ENCODE measurements at regions not wholly inside any gene's neighbourhood (a gene's known extent, or its start where the extent isn't known, plus 50 kb on each side); places are given as distances from the start of the nearest gene placed in this dataset.

DNA sequence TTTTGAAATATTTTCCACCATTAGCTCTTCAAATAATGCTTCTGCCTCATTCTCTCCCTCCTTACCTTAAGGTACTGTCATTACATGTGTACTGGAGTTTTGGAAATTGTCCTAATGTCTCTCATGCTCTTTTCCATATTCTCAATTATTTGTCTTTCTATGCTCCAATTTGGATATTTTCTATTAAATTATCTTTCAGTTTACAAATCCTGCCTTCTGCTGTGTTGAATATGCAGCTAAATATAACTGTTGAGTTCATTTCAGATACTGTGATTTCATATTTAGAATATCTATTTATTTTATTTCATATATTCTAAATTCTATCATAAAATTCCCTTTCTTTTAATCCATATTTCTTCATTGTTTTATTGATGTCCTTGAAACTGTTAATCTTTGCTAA lies 388.0 kb upstream of the CDIN1 start:
- TF ChIP-seq, protein P1, sequence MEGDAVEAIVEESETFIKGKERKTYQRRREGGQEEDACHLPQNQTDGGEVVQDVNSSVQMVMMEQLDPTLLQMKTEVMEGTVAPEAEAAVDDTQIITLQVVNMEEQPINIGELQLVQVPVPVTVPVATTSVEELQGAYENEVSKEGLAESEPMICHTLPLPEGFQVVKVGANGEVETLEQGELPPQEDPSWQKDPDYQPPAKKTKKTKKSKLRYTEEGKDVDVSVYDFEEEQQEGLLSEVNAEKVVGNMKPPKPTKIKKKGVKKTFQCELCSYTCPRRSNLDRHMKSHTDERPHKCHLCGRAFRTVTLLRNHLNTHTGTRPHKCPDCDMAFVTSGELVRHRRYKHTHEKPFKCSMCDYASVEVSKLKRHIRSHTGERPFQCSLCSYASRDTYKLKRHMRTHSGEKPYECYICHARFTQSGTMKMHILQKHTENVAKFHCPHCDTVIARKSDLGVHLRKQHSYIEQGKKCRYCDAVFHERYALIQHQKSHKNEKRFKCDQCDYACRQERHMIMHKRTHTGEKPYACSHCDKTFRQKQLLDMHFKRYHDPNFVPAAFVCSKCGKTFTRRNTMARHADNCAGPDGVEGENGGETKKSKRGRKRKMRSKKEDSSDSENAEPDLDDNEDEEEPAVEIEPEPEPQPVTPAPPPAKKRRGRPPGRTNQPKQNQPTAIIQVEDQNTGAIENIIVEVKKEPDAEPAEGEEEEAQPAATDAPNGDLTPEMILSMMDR (IDR thresholded peaks at IDR 0.05): no peak
- TF ChIP-seq POLR2A (IDR thresholded peaks at IDR 0.05) (no peak), POLR2AphosphoS5 (IDR thresholded peaks at IDR 0.05; ENCODE audit: insufficient read depth in 1 of 2, low read depth in 1 of 2) (no peak)

Measured in vagina (tissue), 2 donors.